Neural progenitor cell (in vitro differentiated cells): ENCODE measurements at regions not wholly inside any gene's neighbourhood (a gene's known extent, or its start where the extent isn't known, plus 50 kb on each side); places are given as distances from the start of the nearest gene placed in this dataset.

Experiments
- EZH2 ChIP-seq: fragments of 200-600 bp; sonication (generic); IDR thresholded peaks from 2 replicates; pipeline ENCODE4 v1.6.1; 2017; ENCODE audit warnings: antibody characterized with exemption, mild to moderate bottlenecking, moderate library complexity
- TF ChIP-seq, protein P1 (sequence below): fragments of 200-600 bp; sonication (generic); IDR thresholded peaks from 2 replicates; pipeline ENCODE4 v1.5.1; 2017; ENCODE audit warnings: antibody characterized with exemption, mild to moderate bottlenecking

DNA sequence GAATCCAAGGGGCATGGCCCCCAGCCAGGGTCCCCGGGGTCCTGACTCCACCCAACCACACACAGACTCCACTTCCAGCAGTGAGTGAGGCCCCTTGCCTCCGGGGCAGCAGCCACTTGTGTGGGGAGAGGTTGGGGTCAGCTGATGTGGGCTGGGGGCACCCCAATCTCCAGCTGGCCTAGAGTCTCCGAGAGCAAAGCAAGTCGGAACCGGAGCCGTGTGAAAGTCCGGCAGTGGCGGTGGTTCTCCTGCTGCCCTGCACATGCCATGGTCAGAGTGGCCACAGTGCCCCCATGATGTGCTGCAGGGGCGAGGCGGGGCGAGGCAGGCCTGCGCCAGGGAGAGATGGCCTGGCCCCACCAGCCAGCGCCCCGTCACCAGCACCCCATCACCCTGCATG lies 74.6 kb downstream of the PDGFA start:
- TF ChIP-seq, protein P1, sequence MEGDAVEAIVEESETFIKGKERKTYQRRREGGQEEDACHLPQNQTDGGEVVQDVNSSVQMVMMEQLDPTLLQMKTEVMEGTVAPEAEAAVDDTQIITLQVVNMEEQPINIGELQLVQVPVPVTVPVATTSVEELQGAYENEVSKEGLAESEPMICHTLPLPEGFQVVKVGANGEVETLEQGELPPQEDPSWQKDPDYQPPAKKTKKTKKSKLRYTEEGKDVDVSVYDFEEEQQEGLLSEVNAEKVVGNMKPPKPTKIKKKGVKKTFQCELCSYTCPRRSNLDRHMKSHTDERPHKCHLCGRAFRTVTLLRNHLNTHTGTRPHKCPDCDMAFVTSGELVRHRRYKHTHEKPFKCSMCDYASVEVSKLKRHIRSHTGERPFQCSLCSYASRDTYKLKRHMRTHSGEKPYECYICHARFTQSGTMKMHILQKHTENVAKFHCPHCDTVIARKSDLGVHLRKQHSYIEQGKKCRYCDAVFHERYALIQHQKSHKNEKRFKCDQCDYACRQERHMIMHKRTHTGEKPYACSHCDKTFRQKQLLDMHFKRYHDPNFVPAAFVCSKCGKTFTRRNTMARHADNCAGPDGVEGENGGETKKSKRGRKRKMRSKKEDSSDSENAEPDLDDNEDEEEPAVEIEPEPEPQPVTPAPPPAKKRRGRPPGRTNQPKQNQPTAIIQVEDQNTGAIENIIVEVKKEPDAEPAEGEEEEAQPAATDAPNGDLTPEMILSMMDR, result no peak
- no peak for TF ChIP-seq EZH2
